IPS-20b (cell line): ENCODE measurements at regions not wholly inside any gene's neighbourhood (a gene's known extent, or its start where the extent isn't known, plus 50 kb on each side); places are given as distances from the start of the nearest gene placed in this dataset.

Experiments used
- H3K27ac ChIP-seq: one replicate; pipeline ENCODE4 v1.5.1; 2013; ENCODE audit warnings: low read length
- H3K27me3 ChIP-seq: 2 replicates; pipeline ENCODE4 v1.6.1; 2013; ENCODE audit warnings: mild to moderate bottlenecking, low read length, inconsistent platforms; ENCODE audit not compliant: insufficient read depth
- H3K36me3 ChIP-seq: 2 replicates; pipeline ENCODE4 v1.6.1; 2013; ENCODE audit warnings: low read depth, mild to moderate bottlenecking, inconsistent platforms, low read length, moderate library complexity; ENCODE audit not compliant: insufficient read depth
- H3K4me1 ChIP-seq: 2 replicates; pipeline ENCODE4 v1.6.1; 2013; ENCODE audit warnings: mild to moderate bottlenecking, control low read depth, inconsistent platforms, low read length, moderate library complexity; ENCODE audit not compliant: insufficient read depth
- H3K4me3 ChIP-seq: 2 replicates; pipeline ENCODE4 v1.5.1; 2013; ENCODE audit warnings: mild to moderate bottlenecking, low read length, inconsistent platforms
- H3K9ac ChIP-seq: 2 replicates; pipeline ENCODE4 v1.6.1; 2013; ENCODE audit warnings: low read depth, mild to moderate bottlenecking, inconsistent platforms, low read length, moderate library complexity
- H3K9me3 ChIP-seq: 2 replicates; pipeline ENCODE4 v1.6.1; 2013; ENCODE audit warnings: mild to moderate bottlenecking, low read depth, low read length, inconsistent platforms; ENCODE audit not compliant: insufficient read depth

DNA sequence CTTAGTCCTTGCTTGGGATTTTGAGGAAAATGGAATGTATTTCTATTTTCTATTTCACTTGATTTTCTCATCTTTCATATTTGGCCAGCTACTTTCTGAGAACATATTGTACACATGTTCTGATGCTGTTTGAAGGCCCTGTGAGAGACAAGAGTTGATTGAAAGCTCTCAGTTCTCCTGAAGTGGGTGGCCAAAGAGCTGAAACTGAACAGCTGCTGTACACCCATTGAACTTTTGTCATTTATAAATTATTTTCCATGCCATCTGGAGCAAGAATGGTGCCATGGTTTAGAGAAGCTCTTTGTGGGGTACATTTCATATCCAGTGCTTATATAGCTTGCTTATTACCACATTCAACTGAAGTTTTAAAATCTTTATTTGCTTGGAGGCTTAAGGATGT, 298.3 kb downstream of the PRL start:
- Histone ChIP-seq H3K27ac (no peak overlapping the region), H3K36me3 (0 out of 2 replicates have a peak, but pooled peaks cover 8% of the 10 kb centered on the region), H3K4me1 (peaks cover 3% of the 10 kb centered on the region; the same call in 1 of the 2 replicates), H3K9ac (no peak overlapping the region), H3K4me3 (no peak overlapping the region), H3K27me3 (no peaks in the 10 kb centered on the region), H3K9me3 (no peaks in the 10 kb centered on the region)

DNA sequence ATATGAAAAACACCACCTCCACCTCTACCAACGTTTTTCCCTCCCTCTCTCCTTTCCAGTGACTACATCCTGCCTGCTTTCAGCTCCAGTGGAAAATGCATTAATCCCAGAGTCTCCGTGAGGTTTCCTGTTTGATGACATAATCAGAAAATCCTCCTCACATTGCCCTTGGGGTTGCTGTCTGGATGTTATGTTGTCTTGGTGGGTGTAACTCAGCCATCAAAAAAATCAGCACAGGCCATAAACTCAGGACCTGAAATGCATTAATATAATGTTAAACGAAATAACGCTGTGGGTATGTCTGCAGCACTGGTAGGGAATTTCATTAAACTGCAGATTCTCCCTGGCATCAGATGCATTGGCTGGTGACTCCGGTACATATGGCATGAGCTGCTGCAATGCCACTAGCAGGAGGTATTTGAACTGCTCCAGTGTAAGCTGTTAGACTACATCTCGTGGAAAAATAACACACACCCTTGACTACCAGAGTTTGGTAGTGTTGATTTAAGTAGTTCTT, 297.8 kb downstream of the PRL start:
- Histone ChIP-seq H3K36me3 (0 out of 2 replicates have a peak, but pooled peaks cover 8% of the 10 kb centered on the region), H3K9me3 (no peaks in the 10 kb centered on the region), H3K4me3 (no peak overlapping the region), H3K27ac (no peak overlapping the region), H3K4me1 (peaks cover 3% of the 10 kb centered on the region; the same call in 1 of the 2 replicates), H3K9ac (no peak overlapping the region), H3K27me3 (no peaks in the 10 kb centered on the region)

DNA sequence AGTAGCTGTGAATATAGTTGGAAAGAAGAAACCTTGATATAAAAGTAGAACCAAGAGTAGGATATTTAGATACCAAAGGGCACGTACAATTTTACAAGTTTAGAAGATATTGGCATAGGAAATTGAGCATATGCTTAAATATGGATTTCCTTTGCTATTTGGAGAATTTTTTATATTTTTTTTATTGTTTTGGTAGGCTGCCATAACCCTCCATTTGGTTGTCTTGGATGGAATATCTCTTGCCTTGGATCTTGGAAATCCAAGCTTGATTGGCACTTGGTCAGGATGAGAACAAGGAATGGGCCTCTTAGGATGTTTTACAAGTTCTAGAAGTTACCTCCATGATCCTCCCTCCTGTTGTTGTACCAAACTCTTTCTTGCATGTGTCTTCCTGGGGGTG, 297.1 kb downstream of the PRL start:
- Histone ChIP-seq H3K27me3 (no peaks in the 10 kb centered on the region), H3K9ac (no peak overlapping the region), H3K36me3 (0 out of 2 replicates have a peak, but pooled peaks cover 8% of the 10 kb centered on the region), H3K4me3 (no peak overlapping the region), H3K9me3 (no peaks in the 10 kb centered on the region), H3K27ac (no peak overlapping the region), H3K4me1 (peaks cover 3% of the 10 kb centered on the region; the same call in 1 of the 2 replicates)

DNA sequence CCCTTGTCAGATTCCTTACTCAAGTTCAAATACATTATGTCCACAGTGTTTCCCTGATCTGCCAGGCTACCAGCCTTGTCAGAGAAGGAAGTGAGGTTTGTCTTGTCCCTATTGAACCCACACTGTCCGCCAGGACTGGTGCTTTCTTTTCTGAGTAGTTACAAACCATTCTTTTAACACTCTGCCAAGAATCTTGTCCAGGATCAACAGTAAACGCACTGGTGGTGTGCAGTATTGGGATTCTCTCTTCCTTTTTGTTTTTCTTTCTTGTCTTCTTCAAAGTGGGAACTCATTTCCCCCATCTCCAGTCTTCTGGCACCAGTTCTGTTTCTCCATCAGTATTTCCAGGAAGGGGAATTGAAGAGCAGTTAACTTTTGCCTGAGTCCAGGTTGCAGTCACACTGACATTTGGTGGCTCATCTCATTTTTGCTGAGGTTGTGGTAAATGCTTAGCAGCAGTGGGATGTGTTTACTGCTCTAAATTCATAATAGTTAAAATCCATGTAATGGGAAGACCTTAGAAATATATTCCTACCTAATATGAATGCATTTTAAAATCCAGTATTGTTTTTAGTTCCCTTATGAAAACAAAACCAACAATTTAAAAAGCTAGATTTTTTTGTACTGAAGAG, 295.3 kb downstream of the PRL start:
- 0 out of 2 replicates have a peak, but pooled peaks cover 8% of the 10 kb centered on the region for H3K36me3 ChIP-seq
- no peaks in the 10 kb centered on the region for H3K9me3 ChIP-seq
- H3K27me3 ChIP-seq, result no peaks in the 10 kb centered on the region
- H3K4me1 ChIP-seq, result peaks cover 3% of the 10 kb centered on the region; the same call in 1 of the 2 replicates
- no peak overlapping the region for H3K27ac ChIP-seq
- no peak overlapping the region for H3K4me3 ChIP-seq
- H3K9ac ChIP-seq, result no peak overlapping the region

DNA sequence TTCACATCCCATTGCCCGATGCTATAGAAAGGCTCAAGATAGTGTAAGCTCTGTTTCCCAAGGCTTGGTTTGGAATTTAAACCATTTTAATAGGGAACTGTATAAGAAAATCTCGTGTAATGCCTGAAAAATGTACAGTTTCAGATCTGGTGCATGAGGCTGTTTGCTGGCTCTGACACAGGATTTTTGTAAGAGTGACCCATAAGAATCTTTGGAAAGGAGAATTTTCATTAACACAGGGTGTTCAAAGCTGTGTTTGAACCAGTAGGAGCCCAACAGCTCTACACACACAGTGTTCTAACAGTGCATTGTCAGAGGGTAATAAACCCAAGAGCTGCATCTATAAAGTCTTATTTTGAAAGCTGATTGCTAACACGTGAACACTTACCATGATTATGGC, 293.5 kb downstream of the PRL start:
- 0 out of 2 replicates have a peak, but pooled peaks cover 8% of the 10 kb centered on the region for H3K36me3 ChIP-seq
- H3K4me1 ChIP-seq, result peaks cover 3% of the 10 kb centered on the region; the same call in 1 of the 2 replicates
- no peaks in the 10 kb centered on the region for H3K9me3 ChIP-seq
- H3K9ac ChIP-seq, result no peak overlapping the region
- no peak overlapping the region for H3K4me3 ChIP-seq
- H3K27ac ChIP-seq, result no peak overlapping the region
- H3K27me3 ChIP-seq, result no peaks in the 10 kb centered on the region

DNA sequence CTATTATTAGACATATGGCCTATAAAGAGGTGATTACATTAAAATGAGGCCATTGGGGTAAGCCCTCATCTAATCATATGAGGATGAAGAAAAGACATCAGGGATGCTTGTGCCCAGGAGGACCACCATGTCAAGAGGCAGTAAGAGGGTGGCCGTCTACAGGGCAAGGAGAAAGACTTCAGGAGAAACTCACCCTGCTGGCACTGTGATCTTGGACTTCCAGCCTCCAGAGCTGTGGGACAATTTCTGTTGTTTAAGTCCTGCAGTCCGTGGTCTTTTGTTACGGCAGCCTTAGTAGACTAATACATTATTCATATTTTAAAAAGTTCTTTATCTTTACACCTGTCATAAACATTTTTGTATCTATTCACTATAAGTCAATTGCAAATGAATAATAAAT, 290.0 kb downstream of the PRL start:
- Histone ChIP-seq H3K4me3 (no peak overlapping the region), H3K36me3 (no peaks in the 10 kb centered on the region), H3K9me3 (no peaks in the 10 kb centered on the region), H3K4me1 (peaks cover 5% of the 10 kb centered on the region), H3K27ac (no peak overlapping the region), H3K9ac (no peak overlapping the region), H3K27me3 (no peaks in the 10 kb centered on the region)

DNA sequence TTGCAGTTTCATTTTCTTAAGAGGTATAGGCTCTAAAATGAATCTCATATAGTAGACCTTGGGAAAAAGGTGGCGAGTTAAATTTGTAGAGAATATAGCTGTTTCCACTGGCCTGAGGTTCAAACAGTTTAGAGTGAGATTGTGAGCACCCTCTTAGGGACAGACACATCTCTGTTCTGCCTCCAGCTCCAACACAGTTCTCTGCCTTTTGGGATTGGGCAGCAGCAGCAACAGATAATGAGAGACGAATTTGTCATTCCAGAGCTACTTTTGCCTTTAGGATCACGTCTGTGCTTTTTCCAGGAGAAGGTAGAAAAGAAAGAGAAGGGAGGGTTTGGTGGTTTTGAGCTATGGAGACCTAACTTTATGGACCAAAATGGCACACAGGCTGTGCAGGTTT, 289.4 kb downstream of the PRL start:
- H3K27me3 ChIP-seq, result no peaks in the 10 kb centered on the region
- H3K9me3 ChIP-seq, result no peaks in the 10 kb centered on the region
- H3K4me1 ChIP-seq, result peaks cover 12% of the 10 kb centered on the region
- no peaks in the 10 kb centered on the region for H3K36me3 ChIP-seq
- H3K9ac ChIP-seq, result no peak overlapping the region
- H3K27ac ChIP-seq, result no peak overlapping the region
- H3K4me3 ChIP-seq, result no peak overlapping the region

DNA sequence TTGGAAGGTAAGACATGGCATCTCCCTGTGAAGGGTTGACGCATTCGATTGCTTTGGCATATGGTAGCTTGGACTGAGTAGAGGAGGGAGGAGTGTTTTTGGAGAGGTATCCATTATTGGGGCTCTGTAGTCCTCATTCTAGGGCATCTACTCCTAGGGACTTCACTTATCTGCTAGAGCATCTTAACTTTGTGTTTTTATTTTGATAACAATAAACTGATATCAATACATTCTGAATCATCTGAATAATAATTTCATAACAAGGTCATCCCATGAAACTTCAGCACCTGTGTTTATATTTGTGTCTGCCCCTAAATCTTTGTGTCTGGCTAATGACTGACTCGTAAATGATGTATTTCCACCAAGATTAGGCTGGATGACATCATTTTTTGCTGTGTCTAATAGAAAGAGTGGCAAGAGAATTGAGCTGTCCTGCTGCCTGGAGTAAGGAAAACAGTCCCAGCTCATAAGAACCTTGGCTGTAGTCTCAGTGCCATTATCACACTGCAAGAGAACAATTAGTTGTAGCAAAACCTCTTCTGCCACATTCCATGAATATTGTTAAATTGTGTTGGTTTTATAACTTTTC, 288.5 kb downstream of the PRL start:
- no peaks in the 10 kb centered on the region; the same call in 1 of the 2 replicates for H3K9me3 ChIP-seq
- H3K4me3 ChIP-seq, result no peak overlapping the region
- peaks cover 12% of the 10 kb centered on the region for H3K4me1 ChIP-seq
- H3K27me3 ChIP-seq, result no peaks in the 10 kb centered on the region
- H3K27ac ChIP-seq, result no peak overlapping the region
- H3K36me3 ChIP-seq, result no peaks in the 10 kb centered on the region
- H3K9ac ChIP-seq, result no peak overlapping the region

DNA sequence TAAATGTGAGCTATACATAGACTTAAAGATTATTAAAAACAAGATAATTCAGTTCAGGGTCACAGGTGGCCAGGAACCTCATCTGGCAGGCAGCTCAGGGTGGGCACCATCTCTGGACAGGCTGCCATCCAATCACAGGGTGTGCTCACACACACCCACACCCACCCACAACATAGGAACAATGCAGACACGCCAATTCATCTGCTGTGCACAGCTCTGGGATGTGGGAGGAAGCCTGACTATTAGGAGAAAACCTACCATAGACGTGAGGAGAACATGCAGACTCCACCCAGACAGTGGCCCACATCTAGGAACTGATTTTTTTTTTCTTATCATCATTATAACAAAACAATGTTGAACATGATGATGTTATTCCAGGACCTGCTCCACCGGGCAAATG, 286.7 kb downstream of the PRL start:
- H3K9me3 ChIP-seq, result no peaks in the 10 kb centered on the region; the same call in 1 of the 2 replicates
- peaks cover 12% of the 10 kb centered on the region for H3K4me1 ChIP-seq
- H3K4me3 ChIP-seq, result no peak overlapping the region
- H3K9ac ChIP-seq, result no peak overlapping the region
- no peaks in the 10 kb centered on the region for H3K27me3 ChIP-seq
- no peaks in the 10 kb centered on the region for H3K36me3 ChIP-seq
- H3K27ac ChIP-seq, result no peak overlapping the region

DNA sequence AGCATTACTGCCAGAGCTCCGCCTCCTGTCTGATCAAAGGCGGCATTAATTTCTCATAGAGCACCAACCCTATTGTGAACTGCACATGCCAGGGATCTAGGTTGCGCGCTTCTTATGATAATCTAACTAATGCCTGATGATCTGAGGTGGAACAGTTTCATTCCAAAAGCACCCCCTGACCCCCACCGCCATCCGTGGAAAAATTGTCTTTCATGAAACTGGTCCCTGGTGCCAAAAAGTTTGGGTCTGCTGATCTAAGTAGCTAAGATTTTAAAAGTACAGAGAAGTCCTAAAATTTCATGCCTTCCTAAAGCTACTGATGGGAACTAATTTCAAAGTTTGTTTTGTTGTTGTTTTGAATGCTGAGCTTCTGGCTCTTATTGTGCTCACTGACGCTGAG, 281.6 kb downstream of the PRL start:
- Histone ChIP-seq H3K27me3 (no peaks in the 10 kb centered on the region), H3K9me3 (no peaks in the 10 kb centered on the region; the same call in 1 of the 2 replicates), H3K27ac (no peak overlapping the region), H3K36me3 (peaks cover 4% of the 10 kb centered on the region; the same call in 1 of the 2 replicates), H3K4me3 (no peak overlapping the region), H3K4me1 (peaks cover 22% of the 10 kb centered on the region), H3K9ac (no peak overlapping the region)

DNA sequence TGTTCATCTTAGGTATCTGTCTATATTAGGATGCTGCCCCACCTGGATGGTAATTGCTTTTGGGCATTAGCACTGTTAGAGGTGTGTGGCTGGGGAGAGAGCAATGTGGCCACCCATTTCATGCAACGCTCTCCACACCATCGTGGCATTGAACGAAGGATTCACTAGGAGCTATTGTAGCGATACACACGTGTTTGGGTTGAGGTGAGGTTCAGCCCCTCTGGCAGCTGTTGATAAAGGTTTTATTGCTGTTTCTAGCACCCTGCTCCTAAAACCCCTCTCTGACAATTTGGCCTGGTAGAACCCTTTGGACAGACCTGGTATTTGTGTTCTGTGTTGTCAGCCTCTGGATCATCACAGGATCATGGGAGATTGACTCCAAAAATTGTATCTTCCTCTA, 280.9 kb downstream of the PRL start:
- Histone ChIP-seq H3K36me3 (peaks cover 11% of the 10 kb centered on the region), H3K9me3 (no peaks in the 10 kb centered on the region; the same call in 1 of the 2 replicates), H3K4me3 (no peak overlapping the region), H3K27ac (no peak overlapping the region), H3K9ac (no peak overlapping the region), H3K27me3 (no peaks in the 10 kb centered on the region), H3K4me1 (peaks cover 22% of the 10 kb centered on the region)

DNA sequence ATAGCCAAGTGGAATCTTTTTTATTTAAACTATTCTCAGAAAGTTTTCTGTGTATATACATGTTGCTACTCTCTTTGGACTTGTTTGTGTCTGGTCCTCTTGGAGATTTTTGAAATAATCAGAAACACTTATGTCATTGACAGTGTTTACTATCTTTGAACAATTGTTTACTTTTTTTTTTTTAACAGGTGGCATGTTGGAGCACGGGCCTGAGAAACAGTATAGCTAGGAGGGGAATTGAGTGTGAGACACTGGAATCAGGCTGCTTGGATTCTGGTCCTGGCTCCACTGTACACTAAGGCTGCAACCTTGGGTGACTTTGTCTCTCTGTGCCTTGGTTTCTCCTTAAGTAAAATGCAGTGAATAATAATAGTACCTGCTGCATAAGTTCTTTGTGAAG, 279.6 kb downstream of the PRL start:
- no peak overlapping the region for H3K27ac ChIP-seq
- no peak overlapping the region for H3K4me3 ChIP-seq
- no peak overlapping the region for H3K9ac ChIP-seq
- peaks cover 9% of the 10 kb centered on the region for H3K9me3 ChIP-seq
- peaks cover 12% of the 10 kb centered on the region; the same call in 1 of the 2 replicates for H3K4me1 ChIP-seq
- peaks cover 24% of the 10 kb centered on the region for H3K36me3 ChIP-seq
- no peaks in the 10 kb centered on the region for H3K27me3 ChIP-seq
